RCC 7860 (cell line): ENCODE measurements at regions not wholly inside any gene's neighbourhood (a gene's known extent, or its start where the extent isn't known, plus 50 kb on each side); places are given as distances from the start of the nearest gene placed in this dataset.

Experiments
- DNase-seq: peaks from one replicate; pipeline ENCODE4 v3.0.0-alpha.2; 2015; ENCODE audit warnings: low spot score
- FAIRE-seq: peaks from 2 replicates; lab custom pipeline; 2012; peaks lifted over from hg19 to GRCh38; lab: Jason Lieb, UNC

DNA sequence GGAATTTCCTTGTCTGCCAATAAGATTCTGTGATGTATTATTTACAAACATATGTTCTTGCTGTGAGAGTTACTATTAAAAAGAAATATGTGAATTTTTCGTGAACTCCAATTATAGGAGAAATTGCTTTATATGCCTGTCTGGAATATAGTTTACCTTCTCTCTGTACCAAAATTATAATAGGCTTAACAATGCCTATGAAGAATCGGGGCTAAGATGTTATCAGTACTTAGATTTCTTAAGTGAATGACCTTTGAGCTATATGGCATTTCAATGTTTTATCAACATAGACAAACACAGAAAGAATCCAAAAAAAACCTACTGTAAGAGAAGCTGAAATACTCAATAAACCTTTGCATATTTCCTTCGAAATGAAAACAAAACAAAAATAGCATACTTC, 323.1 kb upstream of the ADAMTS5 start:
- no peak for FAIRE-seq
- no peak for DNase-seq

DNA sequence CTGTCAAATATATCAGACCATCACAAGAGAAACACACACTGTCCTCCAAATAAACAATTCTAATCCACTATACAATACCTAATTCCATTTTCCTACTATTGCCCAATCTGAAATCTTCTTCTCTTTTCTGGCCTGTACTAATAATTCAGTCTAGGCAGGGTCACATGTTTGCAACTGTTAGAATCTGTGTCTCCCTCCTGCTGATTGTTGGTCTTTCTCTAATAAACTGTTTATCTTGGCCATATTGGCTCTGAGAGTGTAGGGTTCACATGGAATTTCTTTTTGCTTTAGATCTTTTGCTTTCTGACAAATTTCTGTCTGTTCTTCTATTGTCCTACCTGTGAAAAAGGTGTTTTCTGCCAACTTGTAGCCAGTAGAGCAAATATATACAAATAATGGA, 319.9 kb upstream of the ADAMTS5 start:
- DNase-seq = no peak
- no peak for FAIRE-seq

DNA sequence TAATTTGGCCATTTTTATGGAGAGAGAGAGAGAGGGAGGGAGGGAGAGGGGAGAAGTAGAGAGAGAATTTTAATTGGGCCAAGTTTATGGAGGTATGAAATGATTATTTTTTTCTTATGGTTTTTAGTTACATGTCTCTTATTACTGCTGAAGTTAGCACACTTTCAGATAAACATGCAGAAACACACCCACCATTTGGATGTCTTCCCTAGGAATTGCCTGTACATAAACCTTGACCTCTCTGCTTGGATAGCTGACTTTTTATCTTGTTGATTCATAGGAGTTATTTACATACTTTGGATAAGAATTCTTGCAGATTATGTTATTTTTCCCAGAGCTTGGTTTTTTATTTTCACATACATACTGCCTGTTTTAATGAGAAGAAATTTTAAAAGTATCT, 310.2 kb upstream of the ADAMTS5 start:
- FAIRE-seq = no peak
- DNase-seq = no peak

DNA sequence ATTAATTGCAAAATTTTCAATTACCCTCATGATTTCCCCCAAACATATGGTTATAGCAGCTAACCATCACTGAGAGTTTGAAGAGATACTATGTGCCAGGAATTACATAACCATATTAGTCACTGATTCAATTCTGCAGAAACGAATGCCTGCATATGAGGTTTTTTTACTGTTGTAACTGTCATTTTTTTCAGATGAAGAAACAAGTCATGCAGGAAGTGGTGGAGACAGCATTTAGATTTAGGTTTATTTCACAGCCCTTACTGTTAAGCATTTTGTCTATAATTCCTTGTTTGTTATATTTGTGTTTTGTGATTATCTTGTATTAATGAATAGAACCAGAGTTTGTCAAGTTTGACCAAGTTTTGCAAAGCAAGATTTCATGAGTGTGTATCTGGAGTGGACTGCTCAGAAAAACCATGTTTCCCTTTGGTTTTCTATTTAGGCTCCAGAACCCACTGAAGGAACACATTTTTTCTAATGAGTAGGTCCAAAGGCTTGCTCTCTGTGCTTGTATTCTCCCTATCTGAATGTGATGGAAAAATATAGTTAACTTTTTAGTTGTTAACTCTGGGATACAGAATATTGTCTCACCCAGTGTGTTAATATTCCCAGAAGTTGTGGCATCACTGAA, 308.5 kb upstream of the ADAMTS5 start:
- DNase-seq (peak; percentile 77), FAIRE-seq (peak; percentile 95)

DNA sequence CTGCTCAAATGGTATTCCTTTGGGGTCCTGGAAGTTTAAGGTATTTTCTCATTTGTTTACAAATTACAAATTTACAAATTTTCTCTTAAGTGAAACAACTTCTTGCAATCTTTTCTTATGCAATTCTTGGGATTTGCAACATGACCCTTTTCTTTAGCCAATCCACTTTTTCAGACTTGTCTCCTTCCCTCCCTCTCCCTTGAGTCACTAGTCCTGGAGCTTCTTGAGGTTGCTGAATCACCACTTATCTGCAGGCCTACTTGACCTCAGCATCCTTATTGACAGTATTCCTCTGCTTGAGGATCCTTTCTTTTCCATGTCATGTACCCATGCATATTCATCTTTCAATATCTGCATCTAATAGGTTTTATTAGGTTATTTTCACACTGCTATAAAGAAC, 302.8 kb upstream of the ADAMTS5 start:
- DNase-seq (peak; percentile 87), FAIRE-seq (peak; percentile 95)

DNA sequence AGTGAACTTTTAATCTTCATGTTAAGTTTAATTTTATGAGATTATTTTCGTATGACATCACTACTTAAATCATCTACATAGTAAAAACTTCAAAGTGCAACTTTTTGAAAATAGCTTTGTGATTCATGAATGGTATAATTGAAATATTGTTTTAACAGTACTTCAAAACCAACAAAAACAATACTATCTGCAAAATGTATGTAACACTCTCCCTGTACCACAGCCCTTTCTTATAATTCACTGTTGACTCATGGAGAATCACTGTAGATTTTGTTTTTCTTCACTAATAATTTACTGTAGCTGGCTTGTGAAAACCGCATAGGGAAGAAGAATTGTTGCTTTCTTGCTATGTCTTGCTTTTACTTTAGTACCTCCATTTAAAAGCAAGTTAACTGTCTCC, 301.4 kb upstream of the ADAMTS5 start:
- peak; percentile 93 for FAIRE-seq
- peak; percentile 58 for DNase-seq

DNA sequence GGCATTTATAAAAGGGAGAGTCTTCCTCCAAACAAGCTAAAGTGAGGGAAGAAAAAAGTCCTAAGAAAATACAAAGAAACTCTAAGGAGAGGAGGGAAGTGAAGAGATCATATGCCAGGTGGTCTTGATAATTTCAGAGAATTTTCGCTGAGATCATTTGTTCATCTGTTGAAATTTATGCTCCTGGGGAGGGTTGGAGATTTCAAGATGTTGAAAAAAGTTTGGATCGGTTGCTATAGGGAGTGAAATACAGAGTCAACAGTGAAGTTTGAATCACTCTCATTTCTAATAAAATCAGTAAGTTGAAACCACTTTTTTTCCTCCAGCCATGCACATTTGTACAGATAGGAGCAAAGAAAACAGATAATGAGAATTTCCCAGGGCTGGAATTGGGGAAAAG, 299.1 kb upstream of the ADAMTS5 start:
- FAIRE-seq (no peak), DNase-seq (no peak)

DNA sequence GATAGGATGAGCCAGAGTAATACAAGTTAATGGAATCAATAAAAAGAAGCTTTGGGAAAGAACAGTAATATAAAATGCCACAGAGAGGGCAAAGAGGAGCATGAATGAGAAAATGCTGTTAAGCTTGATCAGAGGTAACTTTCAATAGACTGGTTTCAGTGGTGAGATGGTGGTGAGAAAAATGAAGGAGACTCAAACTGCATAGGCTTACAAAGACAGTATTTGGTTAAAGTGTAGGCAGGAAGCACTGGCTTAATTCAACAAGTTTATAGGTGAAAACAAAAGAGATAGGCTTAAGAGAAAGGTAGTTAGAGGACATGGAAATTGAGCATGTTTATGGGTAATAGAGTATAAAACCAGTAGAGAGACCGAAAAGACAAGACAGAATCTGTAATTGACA, 298.6 kb upstream of the ADAMTS5 start:
- FAIRE-seq (no peak), DNase-seq (no peak)

DNA sequence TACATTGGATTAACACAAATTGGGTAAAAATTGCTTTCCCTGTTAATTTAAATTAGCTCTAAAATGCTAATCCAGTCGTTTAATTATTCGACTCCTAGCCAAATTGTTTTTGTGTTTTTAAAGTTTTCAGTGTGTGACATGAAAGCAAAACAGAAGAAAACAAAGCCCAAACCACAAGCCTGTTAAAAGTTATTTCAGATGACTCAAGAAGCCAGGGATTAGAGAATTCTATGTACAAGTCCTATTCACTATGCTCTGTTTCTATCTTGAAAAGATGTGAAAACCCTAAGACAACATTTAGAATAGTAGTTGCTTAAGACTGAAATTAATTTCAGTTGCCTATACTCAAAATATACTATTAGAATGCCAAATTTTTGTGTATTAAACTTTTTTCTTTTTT, 294.8 kb upstream of the ADAMTS5 start:
- FAIRE-seq = no peak
- no peak for DNase-seq

DNA sequence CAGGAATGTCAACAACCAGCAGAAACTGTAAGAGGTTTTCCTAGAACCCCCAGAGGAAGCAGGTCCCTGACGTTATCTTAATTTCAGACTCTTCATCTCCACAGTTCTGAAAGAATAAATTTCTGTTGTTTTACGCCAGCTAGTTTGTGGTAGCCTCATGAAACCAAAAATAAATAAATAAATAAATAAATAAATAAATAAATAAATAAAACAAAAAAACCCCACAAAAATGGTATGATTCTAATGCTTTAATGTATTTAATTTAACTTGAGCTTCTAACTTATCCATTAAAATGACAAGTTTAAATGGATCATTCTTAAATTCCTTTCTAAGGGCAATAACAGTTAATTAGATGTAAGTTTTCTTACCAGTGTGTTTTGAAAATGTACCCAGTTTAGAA, 293.8 kb upstream of the ADAMTS5 start:
- DNase-seq = no peak
- no peak for FAIRE-seq

DNA sequence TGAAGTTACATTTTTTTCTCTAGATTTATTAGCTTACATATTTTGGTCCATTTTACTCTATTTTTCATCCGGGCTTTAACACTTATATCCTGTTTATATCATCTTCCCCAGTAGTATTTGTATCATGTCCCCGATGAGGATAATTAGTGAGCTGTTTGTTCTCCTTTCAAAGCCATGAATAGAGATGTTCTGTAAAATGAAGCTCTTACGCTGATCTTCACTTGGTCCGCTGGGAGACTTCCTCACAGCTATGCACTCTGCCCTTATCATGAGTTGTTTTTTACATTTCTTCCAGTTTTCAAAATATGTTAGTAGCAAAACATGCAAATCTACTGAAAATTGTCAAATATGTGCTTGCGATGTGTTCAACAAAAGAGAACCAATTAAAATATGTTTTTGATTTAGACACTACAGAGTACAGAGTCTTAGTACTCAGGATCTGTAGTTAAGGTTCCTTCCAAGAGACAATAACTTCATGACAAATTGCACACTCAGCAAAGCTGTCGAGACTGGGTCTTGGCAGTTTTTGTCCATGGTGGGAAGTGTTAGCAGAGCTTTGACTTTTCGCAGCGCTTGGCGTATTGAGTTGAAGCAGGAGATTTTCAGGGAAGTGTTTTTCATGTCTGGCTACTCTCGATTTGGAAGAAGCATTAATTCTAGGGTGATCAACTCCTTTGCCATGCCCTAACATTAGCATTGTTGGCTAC, 292.0 kb upstream of the ADAMTS5 start:
- FAIRE-seq (no peak), DNase-seq (no peak)

DNA sequence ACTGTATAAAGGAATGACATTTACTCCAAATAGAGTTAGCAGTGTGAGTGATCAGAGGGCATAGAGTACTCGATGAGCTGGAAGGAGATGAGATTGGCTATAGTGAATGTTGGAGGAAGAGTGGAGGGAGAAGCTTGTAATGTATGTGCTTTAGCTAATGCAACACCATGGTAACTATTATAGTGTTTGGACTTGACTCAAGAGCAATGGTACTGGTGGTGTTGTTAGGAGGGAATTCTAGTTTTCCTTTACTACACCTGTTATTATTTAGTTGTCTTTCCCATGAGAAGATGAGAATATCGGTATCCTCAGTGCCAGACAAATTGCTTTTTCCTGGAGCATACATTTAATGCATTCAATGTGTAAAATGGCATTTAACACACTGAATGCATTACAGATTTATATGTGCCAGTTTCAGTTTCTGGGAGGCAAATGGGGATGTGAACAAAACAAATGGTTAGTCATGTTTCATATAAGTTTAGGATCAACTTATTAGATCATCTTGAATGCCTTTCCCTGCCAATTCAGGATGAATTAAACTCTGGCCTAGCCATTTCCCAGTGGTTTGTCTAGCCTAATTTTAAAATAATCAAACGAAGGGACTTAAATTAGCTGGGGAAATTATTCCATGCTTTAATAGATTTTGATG, 291.1 kb upstream of the ADAMTS5 start:
- FAIRE-seq (no peak), DNase-seq (no peak)

DNA sequence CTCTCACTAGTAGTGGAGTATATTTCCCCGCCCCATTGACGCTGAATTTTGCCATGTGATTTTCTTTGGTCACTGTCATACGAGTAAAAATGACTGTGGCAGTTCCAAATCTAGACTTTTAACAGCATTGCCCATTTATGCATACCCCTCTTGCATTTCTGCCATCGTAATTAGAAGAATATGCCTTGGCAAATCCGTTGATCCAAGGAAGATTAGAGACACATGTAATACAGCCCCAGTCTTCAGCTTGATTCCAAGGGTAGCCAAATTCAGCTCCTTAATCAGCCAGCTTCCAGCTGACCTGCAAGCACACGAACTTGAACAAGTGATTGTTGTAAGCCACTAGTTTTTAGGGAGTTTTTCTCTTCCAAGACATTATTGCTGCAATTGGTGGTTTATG, 290.3 kb upstream of the ADAMTS5 start:
- FAIRE-seq (no peak), DNase-seq (no peak)

DNA sequence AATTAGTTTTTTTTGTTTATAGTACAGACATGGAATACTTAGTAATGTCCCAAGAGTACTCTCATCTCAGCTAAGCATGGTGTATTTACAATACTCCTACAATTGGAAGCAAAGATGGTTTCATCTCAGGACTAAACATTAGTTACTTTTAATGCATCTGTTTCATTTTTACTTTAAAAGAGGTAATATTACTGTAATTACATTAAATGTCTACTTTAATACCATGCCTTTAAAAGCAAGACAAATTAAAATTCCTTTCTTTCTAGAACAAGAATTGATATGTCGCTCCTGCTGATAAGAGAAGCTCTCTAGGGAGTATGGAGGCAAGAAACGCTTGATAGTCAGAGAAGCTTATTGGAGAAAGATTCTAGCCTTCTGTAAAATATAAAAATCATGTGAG, 284.9 kb upstream of the ADAMTS5 start:
- FAIRE-seq (no peak), DNase-seq (no peak)

DNA sequence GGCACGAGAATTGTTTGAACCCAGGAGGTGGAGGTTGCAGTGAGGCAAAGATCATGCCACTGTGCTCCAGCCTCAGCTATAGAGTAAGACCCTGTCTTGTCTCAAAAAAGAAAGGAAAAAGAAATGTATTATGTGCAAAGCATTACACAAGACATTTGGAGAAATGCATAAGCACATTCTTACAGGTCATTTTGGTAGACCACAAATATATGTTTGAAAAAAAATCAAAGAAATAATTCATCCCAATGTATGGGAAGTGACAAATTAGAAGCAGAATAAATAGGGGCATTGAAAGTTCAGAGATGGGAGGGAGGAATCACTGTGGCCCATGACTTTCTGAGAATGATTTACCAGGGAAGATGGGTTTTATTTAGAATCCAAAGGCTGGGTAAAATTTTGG, 283.5 kb upstream of the ADAMTS5 start:
- no peak for FAIRE-seq
- no peak for DNase-seq

DNA sequence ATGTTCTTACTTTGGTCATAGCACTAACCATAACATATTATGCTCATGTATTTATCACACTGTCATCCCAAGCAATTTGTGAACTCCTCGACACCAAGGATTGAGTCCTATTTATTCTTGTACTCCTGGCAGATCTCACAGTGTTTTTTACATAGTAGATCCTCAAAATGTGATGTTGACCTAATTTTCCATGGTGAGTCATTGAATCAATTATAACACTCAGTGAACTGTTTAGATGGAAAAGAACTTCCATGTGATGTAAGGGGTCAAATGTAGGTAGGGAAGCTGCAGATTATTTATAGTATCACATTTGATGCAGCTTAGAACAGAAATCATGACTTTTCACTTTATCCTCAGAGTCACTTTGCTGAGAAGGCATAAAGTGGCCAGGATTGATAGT, 281.9 kb upstream of the ADAMTS5 start:
- DNase-seq = peak; percentile 31
- no peak for FAIRE-seq

DNA sequence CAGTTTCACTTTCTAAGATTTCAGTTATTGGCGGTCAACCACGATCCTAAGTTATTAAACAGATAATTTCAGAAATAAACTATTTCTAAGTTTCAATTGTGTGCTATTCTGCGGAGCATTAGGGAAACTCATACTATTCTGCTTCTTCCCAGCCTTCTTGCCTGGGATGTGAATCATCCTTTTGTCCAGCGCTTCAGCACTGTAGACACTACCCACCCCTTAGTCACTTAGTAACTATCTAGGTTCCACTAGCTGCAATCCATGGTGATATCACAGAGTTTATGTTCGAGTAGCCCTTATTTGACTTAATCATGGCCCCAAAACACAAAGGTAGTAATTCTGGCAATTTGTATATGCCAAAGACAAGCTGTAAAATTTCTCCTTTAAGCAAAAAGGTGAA, 279.9 kb upstream of the ADAMTS5 start:
- FAIRE-seq (peak; percentile 94), DNase-seq (peak; percentile 72)

DNA sequence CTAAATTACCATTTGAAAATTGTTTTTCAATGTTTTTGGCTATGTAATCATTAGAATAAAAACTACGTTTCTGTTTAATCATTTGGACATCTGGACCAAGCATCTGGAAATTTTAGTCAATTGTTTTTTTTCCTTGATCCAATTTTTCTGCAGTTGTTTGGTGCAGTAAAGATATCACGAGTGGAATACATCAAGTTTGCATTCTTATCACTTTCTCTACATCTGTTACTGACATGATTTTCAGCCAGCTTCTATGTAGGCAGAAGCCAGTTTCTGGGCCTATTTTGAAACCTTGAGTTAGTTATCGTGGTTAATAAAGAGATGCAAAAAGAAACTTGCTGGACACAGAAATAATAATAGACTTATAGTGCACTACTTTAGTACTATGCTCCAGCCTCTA, 277.9 kb upstream of the ADAMTS5 start:
- no peak for FAIRE-seq
- DNase-seq = no peak

DNA sequence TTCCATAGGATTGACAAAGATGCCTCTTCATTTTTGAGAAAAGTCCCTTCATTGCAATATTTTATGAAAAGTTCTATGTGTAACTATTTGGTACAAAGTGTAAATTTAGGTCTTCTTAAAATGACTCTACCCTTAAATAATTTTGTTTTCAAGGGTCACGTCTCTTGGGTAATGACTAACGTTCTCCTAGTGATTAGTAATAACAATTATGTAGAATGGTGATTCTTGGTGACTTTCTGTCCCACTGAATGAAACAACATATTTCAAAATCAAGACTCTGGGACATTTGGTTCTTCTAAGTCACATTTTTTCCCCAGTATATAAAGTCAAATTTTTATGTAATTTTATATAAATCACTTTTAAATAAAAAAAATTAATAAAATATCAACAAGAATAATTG, 277.5 kb upstream of the ADAMTS5 start:
- DNase-seq (no peak), FAIRE-seq (peak; percentile 48)

DNA sequence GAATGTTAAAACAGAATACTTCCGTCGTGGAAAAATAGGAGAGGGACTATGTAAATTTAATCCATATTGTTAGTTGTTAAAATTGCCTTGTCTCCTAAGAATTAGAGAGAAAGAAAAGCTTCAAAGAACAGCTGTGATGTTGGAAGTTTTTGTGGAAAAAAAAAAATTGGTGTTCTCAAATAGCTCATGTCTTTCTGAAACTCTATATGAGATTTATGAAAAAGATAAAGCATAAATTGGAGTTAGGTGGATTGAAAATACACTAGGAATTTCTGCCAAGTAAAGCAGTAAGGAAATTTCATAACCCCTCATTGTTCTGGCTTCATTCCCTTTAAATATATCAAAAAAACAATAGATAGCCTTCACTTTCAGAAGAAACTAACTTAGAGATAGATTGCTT, 274.0 kb upstream of the ADAMTS5 start:
- DNase-seq = no peak
- no peak for FAIRE-seq

DNA sequence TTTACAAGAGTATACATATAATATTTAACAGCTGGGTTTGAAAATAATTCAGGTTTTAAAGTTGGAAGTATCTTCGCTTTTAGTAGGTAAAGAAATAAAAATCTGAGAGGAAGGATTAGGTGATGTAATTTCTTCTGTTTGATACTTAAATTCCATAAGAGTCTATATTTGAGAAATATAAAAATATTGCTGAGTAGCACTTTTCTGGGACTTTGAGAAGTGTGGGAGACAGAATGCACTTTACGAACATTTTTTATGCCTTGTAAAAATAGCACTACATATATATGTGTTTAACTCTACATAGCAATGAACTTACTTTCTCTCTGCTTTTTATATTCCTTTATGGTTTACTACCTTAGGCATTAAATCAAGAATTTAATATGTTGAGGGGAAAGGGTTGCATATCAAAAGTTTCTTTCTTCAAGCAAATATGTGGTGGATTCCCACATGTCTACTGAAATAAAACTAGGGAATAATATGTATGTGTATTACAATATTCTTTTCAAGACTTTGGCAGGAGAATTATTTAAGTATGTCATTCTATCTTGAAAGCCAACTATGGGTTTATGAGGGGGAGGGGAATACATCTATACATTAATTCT, 266.7 kb upstream of the ADAMTS5 start:
- DNase-seq = no peak
- no peak for FAIRE-seq

DNA sequence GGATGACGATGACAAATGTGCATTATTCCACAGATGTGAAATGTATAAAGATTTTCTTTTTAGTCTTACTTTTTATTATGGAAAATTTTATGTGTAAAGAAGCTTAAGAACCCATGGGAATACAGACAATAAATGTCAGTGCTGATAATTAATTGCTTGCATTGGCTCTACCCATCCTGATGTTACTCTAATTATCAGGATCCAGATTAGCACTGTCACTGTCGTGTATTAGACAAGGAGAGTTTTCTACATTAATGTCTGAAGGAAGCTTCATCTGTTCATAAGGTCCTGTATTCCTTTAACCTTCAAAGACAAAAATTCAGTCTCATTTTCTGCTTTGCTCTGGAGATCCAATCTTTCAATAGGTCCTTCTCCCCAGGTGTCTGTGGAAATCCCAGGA, 259.1 kb upstream of the ADAMTS5 start:
- FAIRE-seq = no peak
- no peak for DNase-seq
